Stimulated activated naive CD8-positive, alpha-beta T cell treated with anti-CD3 and anti-CD28 coated beads, Interleukin-15, Interleukin-2, amounts not matched to agents 100 U/mL and 50 U/mL, for 24 hours (primary cell): ENCODE measurements at regions not wholly inside any gene's neighbourhood (a gene's known extent, or its start where the extent isn't known, plus 50 kb on each side); places are given as distances from the start of the nearest gene placed in this dataset.
"Not testable (repeated sequence)": the region's sequence is repeated elsewhere in the genome, so short reads cannot be mapped to it uniquely, and the experiment has no call there.

Experiments used
- ATAC-seq: fragments of 150-1000 bp; cut with Tn5 transposase; one replicate; pipeline ENCODE4 v1.10.0; 2021
- DNase-seq: peaks from one replicate; pipeline ENCODE4 v3.0.0; 2021

- no peak for DNase-seq
- no peak for ATAC-seq
Observed at GRCh38 chr4:14318671-14319070, 683.6 kb upstream of the CPEB2 start.

- DNase-seq (no peak), ATAC-seq (no peak)
Observed at GRCh38 chr4:14321723-14322122, 680.6 kb upstream of the CPEB2 start.

GRCh38 chr4:14323191-14323590 is 679.1 kb upstream of the CPEB2 start:
- DNase-seq (no peak), ATAC-seq (no peak)

GRCh38 chr4:14329228-14329627 is 673.1 kb upstream of the CPEB2 start:
- ATAC-seq = no peak
- DNase-seq = no peak

GRCh38 chr4:14333616-14334015 is 668.7 kb upstream of the CPEB2 start:
- no peak for DNase-seq
- ATAC-seq = no peak

- ATAC-seq (no peak), DNase-seq (no peak)
Observed at GRCh38 chr4:14334166-14334565, 668.1 kb upstream of the CPEB2 start.

GRCh38 chr4:14335872-14336271 is 666.4 kb upstream of the CPEB2 start:
- ATAC-seq = no peak
- DNase-seq = no peak

- ATAC-seq = no peak
- no peak for DNase-seq
Observed at GRCh38 chr4:14336656-14337055, 665.6 kb upstream of the CPEB2 start.

GRCh38 chr4:14337892-14338584 is 664.2 kb upstream of the CPEB2 start:
- no peak for DNase-seq
- no peak for ATAC-seq

- DNase-seq = no peak
- ATAC-seq = no peak
Observed at GRCh38 chr4:14338585-14339265, 663.6 kb upstream of the CPEB2 start.

- no peak for DNase-seq
- ATAC-seq = no peak
Observed at GRCh38 chr4:14339715-14340114, 662.6 kb upstream of the CPEB2 start.

GRCh38 chr4:14340321-14340720 is 662.0 kb upstream of the CPEB2 start:
- ATAC-seq (no peak), DNase-seq (no peak)

- ATAC-seq = no peak
- no peak for DNase-seq
Observed at GRCh38 chr4:14343961-14344360, 658.3 kb upstream of the CPEB2 start.

- no peak for DNase-seq
- ATAC-seq = no peak
Observed at GRCh38 chr4:14345356-14345775, 656.9 kb upstream of the CPEB2 start.

GRCh38 chr4:14347526-14347925 is 654.8 kb upstream of the CPEB2 start:
- ATAC-seq = no peak
- no peak for DNase-seq

GRCh38 chr4:14348506-14348905 is 653.8 kb upstream of the CPEB2 start:
- ATAC-seq = no peak
- DNase-seq = no peak

GRCh38 chr4:14358544-14359160 is 643.6 kb upstream of the CPEB2 start:
- ATAC-seq, DNase-seq: not testable (repeated sequence)

- ATAC-seq (no peak), DNase-seq (no peak)
Observed at GRCh38 chr4:14359991-14360390, 642.3 kb upstream of the CPEB2 start.

- ATAC-seq = no peak
- DNase-seq = no peak
Observed at GRCh38 chr4:14361084-14361483, 641.2 kb upstream of the CPEB2 start.

- no peak for DNase-seq
Observed at GRCh38 chr4:14362385-14362784, 639.9 kb upstream of the CPEB2 start.

GRCh38 chr4:14364953-14365536 is 637.2 kb upstream of the CPEB2 start:
- ATAC-seq = no peak

More at GRCh38 chr4:14362385-14362784, 639.9 kb upstream of the CPEB2 start:
- ATAC-seq = no peak

GRCh38 chr4:14368391-14368790 is 633.9 kb upstream of the CPEB2 start:
- ATAC-seq (no peak), DNase-seq (no peak)

More at GRCh38 chr4:14364953-14365536, 637.2 kb upstream of the CPEB2 start:
- DNase-seq = no peak

- ATAC-seq = no peak
Observed at GRCh38 chr4:14371131-14371530, 631.1 kb upstream of the CPEB2 start.

More at GRCh38 chr4:14371131-14371530, 631.1 kb upstream of the CPEB2 start:
- DNase-seq = no peak
